ENCODE measurements at regions not wholly inside any gene's neighbourhood (a gene's known extent, or its start where the extent isn't known, plus 50 kb on each side); places are given as distances from the start of the nearest gene placed in this dataset.
"Not testable (repeated sequence)": the region's sequence is repeated elsewhere in the genome, so short reads cannot be mapped to it uniquely, and the experiment has no call there.

GRCh38 chr2:208673631-208674030 lies 267.0 kb downstream of the PTH2R start:
- no peak for TF ChIP-seq CTCF (IDR thresholded peaks at IDR 0.05; ENCODE audit: insufficient read depth, low read depth, low read length, missing control alignments)
- no peak overlapping the region for H3K4me3 ChIP-seq (ENCODE audit: low read depth, low read length)
- no peak for DNase-seq (ENCODE audit: low read depth)

- no peak for DNase-seq (ENCODE audit: low read depth)
- no peak for TF ChIP-seq CTCF (IDR thresholded peaks at IDR 0.05; ENCODE audit: insufficient read depth, low read depth, low read length, missing control alignments)
- H3K4me3 ChIP-seq (ENCODE audit: low read depth, low read length) = no peak overlapping the region
Observed at GRCh38 chr2:208674919-208675318, 268.3 kb downstream of the PTH2R start.

GRCh38 chr2:208685929-208686328 lies 279.3 kb downstream of the PTH2R start:
- not testable (repeated sequence) for H3K4me3 ChIP-seq (ENCODE audit: low read depth, low read length); DNase-seq (ENCODE audit: low read depth)

GRCh38 chr2:208686665-208687064 lies 280.1 kb downstream of the PTH2R start:
- H3K4me3 ChIP-seq (ENCODE audit: low read depth, low read length) = no peak overlapping the region
- no peak for TF ChIP-seq CTCF (IDR thresholded peaks at IDR 0.05; ENCODE audit: insufficient read depth, low read depth, low read length, missing control alignments)
- DNase-seq (ENCODE audit: low read depth) = no peak

- not testable (repeated sequence) for H3K4me3 ChIP-seq (ENCODE audit: low read depth, low read length); DNase-seq (ENCODE audit: low read depth)
Observed at GRCh38 chr2:208687720-208688119, 281.1 kb downstream of the PTH2R start.

- no peak overlapping the region for H3K4me3 ChIP-seq (ENCODE audit: low read depth, low read length)
- no peak for TF ChIP-seq CTCF (IDR thresholded peaks at IDR 0.05; ENCODE audit: insufficient read depth, low read depth, low read length, missing control alignments)
- no peak for DNase-seq (ENCODE audit: low read depth)
Observed at GRCh38 chr2:208698114-208698513, 291.5 kb downstream of the PTH2R start.

- DNase-seq (ENCODE audit: low read depth) = no peak
- TF ChIP-seq CTCF (IDR thresholded peaks at IDR 0.05; ENCODE audit: insufficient read depth, low read depth, low read length, missing control alignments) = no peak
- H3K4me3 ChIP-seq (ENCODE audit: low read depth, low read length) = no peak overlapping the region
Observed at GRCh38 chr2:208708486-208708885, 301.9 kb downstream of the PTH2R start.

- no peak overlapping the region for H3K4me3 ChIP-seq (ENCODE audit: low read depth, low read length)
- no peak for DNase-seq (ENCODE audit: low read depth)
- TF ChIP-seq CTCF (IDR thresholded peaks at IDR 0.05; ENCODE audit: insufficient read depth, low read depth, low read length, missing control alignments) = no peak
Observed at GRCh38 chr2:208711598-208711997, 305.0 kb downstream of the PTH2R start.

Data from GM12865 (cell line).